ENCODE measurements at regions not wholly inside any gene's neighbourhood (a gene's known extent, or its start where the extent isn't known, plus 50 kb on each side); places are given as distances from the start of the nearest gene placed in this dataset.

- H3K27me3 Mint-ChIP-seq (ENCODE audit: low read depth): no peaks in the 10 kb centered on the region
- no peak for DNase-seq (ENCODE audit: low spot score)
- H3K9me3 Mint-ChIP-seq: no peaks in the 10 kb centered on the region
- no peak overlapping the region for H3K4me3 Mint-ChIP-seq
- H3K4me1 Mint-ChIP-seq (ENCODE audit: low read depth): no peaks in the 10 kb centered on the region
- no peak overlapping the region for H3K27ac Mint-ChIP-seq
- H3K36me3 Mint-ChIP-seq (ENCODE audit: low read depth): no peaks in the 10 kb centered on the region
Measured at GRCh38 chr1:13901597-13901996, 201.6 kb downstream of the PRDM2 start.

- no peak overlapping the region for H3K27ac Mint-ChIP-seq
- H3K4me1 Mint-ChIP-seq (ENCODE audit: low read depth): peaks cover 6% of the 10 kb centered on the region
- no peak for DNase-seq (ENCODE audit: low spot score)
- no peaks in the 10 kb centered on the region for H3K9me3 Mint-ChIP-seq
- peaks cover 3% of the 10 kb centered on the region for H3K27me3 Mint-ChIP-seq (ENCODE audit: low read depth)
- H3K4me3 Mint-ChIP-seq: no peak overlapping the region
- no peaks in the 10 kb centered on the region for H3K36me3 Mint-ChIP-seq (ENCODE audit: low read depth)
Measured at GRCh38 chr1:13908128-13908527, 208.1 kb downstream of the PRDM2 start.

- H3K27me3 Mint-ChIP-seq (ENCODE audit: low read depth): peaks cover 3% of the 10 kb centered on the region
- no peaks in the 10 kb centered on the region for H3K36me3 Mint-ChIP-seq (ENCODE audit: low read depth)
- H3K4me1 Mint-ChIP-seq (ENCODE audit: low read depth): peaks cover 6% of the 10 kb centered on the region
- no peak overlapping the region for H3K27ac Mint-ChIP-seq
- no peak overlapping the region for H3K4me3 Mint-ChIP-seq
- no peaks in the 10 kb centered on the region for H3K9me3 Mint-ChIP-seq
- no peak for DNase-seq (ENCODE audit: low spot score)
Measured at GRCh38 chr1:13911697-13912619, 212.0 kb downstream of the PRDM2 start.

GRCh38 chr1:13913396-13913795, 213.4 kb downstream of the PRDM2 start:
- no peaks in the 10 kb centered on the region for H3K9me3 Mint-ChIP-seq
- H3K4me1 Mint-ChIP-seq (ENCODE audit: low read depth): peaks cover 6% of the 10 kb centered on the region
- no peak overlapping the region for H3K4me3 Mint-ChIP-seq
- peaks cover 3% of the 10 kb centered on the region for H3K27me3 Mint-ChIP-seq (ENCODE audit: low read depth)
- H3K27ac Mint-ChIP-seq: no peak overlapping the region
- no peaks in the 10 kb centered on the region for H3K36me3 Mint-ChIP-seq (ENCODE audit: low read depth)
- DNase-seq (ENCODE audit: low spot score): no peak

GRCh38 chr1:13916530-13916929, 216.5 kb downstream of the PRDM2 start:
- no peak overlapping the region for H3K4me3 Mint-ChIP-seq
- H3K9me3 Mint-ChIP-seq: no peaks in the 10 kb centered on the region
- H3K27ac Mint-ChIP-seq: no peak overlapping the region
- H3K36me3 Mint-ChIP-seq (ENCODE audit: low read depth): no peaks in the 10 kb centered on the region
- DNase-seq (ENCODE audit: low spot score): no peak
- peaks cover 6% of the 10 kb centered on the region for H3K4me1 Mint-ChIP-seq (ENCODE audit: low read depth)
- no peaks in the 10 kb centered on the region for H3K27me3 Mint-ChIP-seq (ENCODE audit: low read depth)

GRCh38 chr1:13917607-13918006, 217.6 kb downstream of the PRDM2 start:
- Mint-ChIP-seq H3K4me1 (ENCODE audit: low read depth) (no peaks in the 10 kb centered on the region), H3K27me3 (ENCODE audit: low read depth) (no peaks in the 10 kb centered on the region), H3K4me3 (no peak overlapping the region), H3K27ac (no peak overlapping the region), H3K9me3 (no peaks in the 10 kb centered on the region), H3K36me3 (ENCODE audit: low read depth) (no peaks in the 10 kb centered on the region)
- no peak for DNase-seq (ENCODE audit: low spot score)

- Mint-ChIP-seq H3K4me3 (no peak overlapping the region), H3K36me3 (ENCODE audit: low read depth) (no peaks in the 10 kb centered on the region), H3K4me1 (ENCODE audit: low read depth) (no peaks in the 10 kb centered on the region), H3K27me3 (ENCODE audit: low read depth) (no peaks in the 10 kb centered on the region), H3K9me3 (no peaks in the 10 kb centered on the region), H3K27ac (no peak overlapping the region)
- no peak for DNase-seq (ENCODE audit: low spot score)
Measured at GRCh38 chr1:13918862-13919261, 218.9 kb downstream of the PRDM2 start.

GRCh38 chr1:13921190-13921589, 221.2 kb downstream of the PRDM2 start:
- Mint-ChIP-seq H3K4me3 (no peak overlapping the region), H3K9me3 (no peaks in the 10 kb centered on the region), H3K4me1 (ENCODE audit: low read depth) (no peaks in the 10 kb centered on the region), H3K27me3 (ENCODE audit: low read depth) (no peaks in the 10 kb centered on the region), H3K36me3 (ENCODE audit: low read depth) (no peaks in the 10 kb centered on the region), H3K27ac (no peak overlapping the region)
- DNase-seq (ENCODE audit: low spot score): no peak

GRCh38 chr1:13922466-13923110, 222.6 kb downstream of the PRDM2 start:
- Mint-ChIP-seq H3K9me3 (no peaks in the 10 kb centered on the region), H3K27ac (no peak overlapping the region), H3K27me3 (ENCODE audit: low read depth) (peaks cover under 1% of the 10 kb centered on the region), H3K4me3 (no peak overlapping the region), H3K36me3 (ENCODE audit: low read depth) (no peaks in the 10 kb centered on the region), H3K4me1 (ENCODE audit: low read depth) (no peaks in the 10 kb centered on the region)
- DNase-seq (ENCODE audit: low spot score): no peak

- Mint-ChIP-seq H3K36me3 (ENCODE audit: low read depth) (no peaks in the 10 kb centered on the region), H3K4me1 (ENCODE audit: low read depth) (no peaks in the 10 kb centered on the region), H3K27me3 (ENCODE audit: low read depth) (peaks cover 2% of the 10 kb centered on the region), H3K27ac (no peak overlapping the region), H3K9me3 (no peaks in the 10 kb centered on the region), H3K4me3 (no peak overlapping the region)
- DNase-seq (ENCODE audit: low spot score): no peak
Measured at GRCh38 chr1:13926556-13926955, 226.6 kb downstream of the PRDM2 start.

- H3K36me3 Mint-ChIP-seq (ENCODE audit: low read depth): no peaks in the 10 kb centered on the region
- no peak overlapping the region for H3K4me3 Mint-ChIP-seq
- no peaks in the 10 kb centered on the region for H3K9me3 Mint-ChIP-seq
- DNase-seq (ENCODE audit: low spot score): no peak
- no peaks in the 10 kb centered on the region for H3K4me1 Mint-ChIP-seq (ENCODE audit: low read depth)
- H3K27ac Mint-ChIP-seq: no peak overlapping the region
- peaks cover 2% of the 10 kb centered on the region for H3K27me3 Mint-ChIP-seq (ENCODE audit: low read depth)
Measured at GRCh38 chr1:13927736-13928135, 227.7 kb downstream of the PRDM2 start.

- H3K27me3 Mint-ChIP-seq (ENCODE audit: low read depth): peaks cover 2% of the 10 kb centered on the region
- no peak overlapping the region for H3K27ac Mint-ChIP-seq
- H3K9me3 Mint-ChIP-seq: no peaks in the 10 kb centered on the region
Measured at GRCh38 chr1:13929313-13929712, 229.3 kb downstream of the PRDM2 start.

GRCh38 chr1:13930151-13930550, 230.2 kb downstream of the PRDM2 start:
- Mint-ChIP-seq H3K4me1 (ENCODE audit: low read depth) (no peaks in the 10 kb centered on the region), H3K27me3 (ENCODE audit: low read depth) (peaks cover 2% of the 10 kb centered on the region), H3K36me3 (ENCODE audit: low read depth) (no peaks in the 10 kb centered on the region), H3K9me3 (no peaks in the 10 kb centered on the region), H3K27ac (no peak overlapping the region), H3K4me3 (no peak overlapping the region)
- DNase-seq (ENCODE audit: low spot score): no peak

More at GRCh38 chr1:13929313-13929712, 229.3 kb downstream of the PRDM2 start:
- Mint-ChIP-seq H3K4me3 (no peak overlapping the region), H3K36me3 (ENCODE audit: low read depth) (no peaks in the 10 kb centered on the region), H3K4me1 (ENCODE audit: low read depth) (no peaks in the 10 kb centered on the region)
- no peak for DNase-seq (ENCODE audit: low spot score)

GRCh38 chr1:13931226-13931625, 231.2 kb downstream of the PRDM2 start:
- Mint-ChIP-seq H3K9me3 (no peaks in the 10 kb centered on the region), H3K27me3 (ENCODE audit: low read depth) (peaks cover 2% of the 10 kb centered on the region), H3K4me3 (no peak overlapping the region), H3K4me1 (ENCODE audit: low read depth) (no peaks in the 10 kb centered on the region), H3K36me3 (ENCODE audit: low read depth) (no peaks in the 10 kb centered on the region), H3K27ac (no peak overlapping the region)
- DNase-seq (ENCODE audit: low spot score): no peak
